ENCODE measurements at regions not wholly inside any gene's neighbourhood (a gene's known extent, or its start where the extent isn't known, plus 50 kb on each side); places are given as distances from the start of the nearest gene placed in this dataset.

- Mint-ChIP-seq H3K27me3 (no peaks in the 10 kb centered on the region), H3K4me1 (no peaks in the 10 kb centered on the region), H3K36me3 (no peaks in the 10 kb centered on the region), H3K27ac (no peak overlapping the region), H3K9me3 (peaks cover 0 to 4% (median 0%) of the 10 kb centered on the region in 7 donors), H3K4me3 (no peak overlapping the region)
- H3K9me3 ChIP-seq (ENCODE audit: control insufficient read depth in 2 of 2, low read length in 2 of 2), result no peaks in the 10 kb centered on the region
- no peaks in the 10 kb centered on the region for H3K36me3 ChIP-seq (ENCODE audit: control insufficient read depth, insufficient read depth, low read length)
- ATAC-seq (ENCODE audit: low read depth in 2 of 2), result no peak
- no peak for DNase-seq
- no peaks in the 10 kb centered on the region for H3K4me1 ChIP-seq (ENCODE audit: control insufficient read depth, insufficient read depth, low read length, poor library complexity, severe bottlenecking)
- no peaks in the 10 kb centered on the region for H3K27me3 ChIP-seq (ENCODE audit: control insufficient read depth, insufficient read depth, low read length)
- H3K4me3 ChIP-seq (ENCODE audit: low read depth, low read length), result no peak overlapping the region
- H3K27ac ChIP-seq (ENCODE audit: insufficient read depth, low read length, poor library complexity, severe bottlenecking), result no peak overlapping the region
Observed at GRCh38 chr1:68366572-68366971, 83.2 kb downstream of the RPE65 start.

GRCh38 chr1:68365709-68366382 is 83.9 kb downstream of the RPE65 start:
- ATAC-seq (ENCODE audit: low read depth in 2 of 2) (no peak), DNase-seq (no peak)
- Histone ChIP-seq H3K36me3 (ENCODE audit: control insufficient read depth, insufficient read depth, low read length) (no peaks in the 10 kb centered on the region), H3K27me3 (ENCODE audit: control insufficient read depth, insufficient read depth, low read length) (no peaks in the 10 kb centered on the region), H3K9me3 (ENCODE audit: control insufficient read depth in 2 of 2, low read length in 2 of 2) (no peaks in the 10 kb centered on the region), H3K27ac (ENCODE audit: insufficient read depth, low read length, poor library complexity, severe bottlenecking) (no peak overlapping the region), H3K4me1 (ENCODE audit: control insufficient read depth, insufficient read depth, low read length, poor library complexity, severe bottlenecking) (no peaks in the 10 kb centered on the region), H3K4me3 (ENCODE audit: low read depth, low read length) (no peak overlapping the region)
- Mint-ChIP-seq H3K36me3 (no peaks in the 10 kb centered on the region), H3K4me3 (no peak overlapping the region), H3K27me3 (no peaks in the 10 kb centered on the region), H3K9me3 (peaks cover 0 to 2% (median 0%) of the 10 kb centered on the region in 7 donors), H3K27ac (no peak overlapping the region), H3K4me1 (no peaks in the 10 kb centered on the region)

GRCh38 chr1:68363339-68363738 is 86.4 kb downstream of the RPE65 start:
- H3K27ac Mint-ChIP-seq, result no peak overlapping the region

GRCh38 chr1:68361346-68361910 is 88.3 kb downstream of the RPE65 start:
- Histone ChIP-seq H3K9me3 (ENCODE audit: control insufficient read depth in 2 of 2, low read length in 2 of 2) (no peaks in the 10 kb centered on the region), H3K4me1 (ENCODE audit: control insufficient read depth, insufficient read depth, low read length, poor library complexity, severe bottlenecking) (no peaks in the 10 kb centered on the region), H3K27ac (ENCODE audit: insufficient read depth, low read length, poor library complexity, severe bottlenecking) (no peak overlapping the region), H3K27me3 (ENCODE audit: control insufficient read depth, insufficient read depth, low read length) (no peaks in the 10 kb centered on the region), H3K4me3 (ENCODE audit: low read depth, low read length) (no peak overlapping the region), H3K36me3 (ENCODE audit: control insufficient read depth, insufficient read depth, low read length) (no peaks in the 10 kb centered on the region)
- Mint-ChIP-seq H3K4me3 (no peak overlapping the region), H3K4me1 (no peaks in the 10 kb centered on the region), H3K9me3 (peaks cover 0 to 4% (median 1%) of the 10 kb centered on the region in 7 donors), H3K36me3 (no peaks in the 10 kb centered on the region), H3K27me3 (no peaks in the 10 kb centered on the region), H3K27ac (peak overlapping the region in 1 of 3 donors; percentile 32)
- DNase-seq (no peak), ATAC-seq (ENCODE audit: low read depth in 2 of 2) (no peak)

More at GRCh38 chr1:68363339-68363738, 86.4 kb downstream of the RPE65 start:
- Mint-ChIP-seq H3K27me3 (no peaks in the 10 kb centered on the region), H3K4me3 (no peak overlapping the region), H3K4me1 (no peaks in the 10 kb centered on the region), H3K36me3 (no peaks in the 10 kb centered on the region), H3K9me3 (peaks cover 0 to 4% (median 0%) of the 10 kb centered on the region in 7 donors)
- DNase-seq (no peak), ATAC-seq (ENCODE audit: low read depth in 2 of 2) (no peak)
- H3K4me3 ChIP-seq (ENCODE audit: low read depth, low read length), result no peak overlapping the region
- H3K27me3 ChIP-seq (ENCODE audit: control insufficient read depth, insufficient read depth, low read length), result no peaks in the 10 kb centered on the region
- H3K4me1 ChIP-seq (ENCODE audit: control insufficient read depth, insufficient read depth, low read length, poor library complexity, severe bottlenecking), result no peaks in the 10 kb centered on the region
- H3K27ac ChIP-seq (ENCODE audit: insufficient read depth, low read length, poor library complexity, severe bottlenecking), result no peak overlapping the region
- no peaks in the 10 kb centered on the region for H3K9me3 ChIP-seq (ENCODE audit: control insufficient read depth in 2 of 2, low read length in 2 of 2)
- no peaks in the 10 kb centered on the region for H3K36me3 ChIP-seq (ENCODE audit: control insufficient read depth, insufficient read depth, low read length)

GRCh38 chr1:68359045-68359444 is 90.7 kb downstream of the RPE65 start:
- H3K27me3 ChIP-seq (ENCODE audit: control insufficient read depth, insufficient read depth, low read length), result no peaks in the 10 kb centered on the region
- H3K4me3 ChIP-seq (ENCODE audit: low read depth, low read length), result no peak overlapping the region
- H3K27ac ChIP-seq (ENCODE audit: insufficient read depth, low read length, poor library complexity, severe bottlenecking), result no peak overlapping the region
- no peaks in the 10 kb centered on the region for H3K36me3 ChIP-seq (ENCODE audit: control insufficient read depth, insufficient read depth, low read length)
- H3K9me3 Mint-ChIP-seq, result peaks cover 0 to 4% (median 1%) of the 10 kb centered on the region in 7 donors
- no peaks in the 10 kb centered on the region for H3K4me1 Mint-ChIP-seq
- H3K4me3 Mint-ChIP-seq, result no peak overlapping the region
- H3K27ac Mint-ChIP-seq, result no peak overlapping the region
- H3K36me3 Mint-ChIP-seq, result no peaks in the 10 kb centered on the region
- H3K27me3 Mint-ChIP-seq, result no peaks in the 10 kb centered on the region
- DNase-seq (no peak), ATAC-seq (ENCODE audit: low read depth in 2 of 2) (no peak)
- no peaks in the 10 kb centered on the region for H3K9me3 ChIP-seq (ENCODE audit: control insufficient read depth in 2 of 2, low read length in 2 of 2)
- no peaks in the 10 kb centered on the region for H3K4me1 ChIP-seq (ENCODE audit: control insufficient read depth, insufficient read depth, low read length, poor library complexity, severe bottlenecking)

- no peaks in the 10 kb centered on the region for H3K4me1 ChIP-seq (ENCODE audit: control insufficient read depth, insufficient read depth, low read length, poor library complexity, severe bottlenecking)
- no peaks in the 10 kb centered on the region for H3K9me3 ChIP-seq (ENCODE audit: control insufficient read depth in 2 of 2, low read length in 2 of 2)
- no peaks in the 10 kb centered on the region for H3K27me3 ChIP-seq (ENCODE audit: control insufficient read depth, insufficient read depth, low read length)
- H3K27ac Mint-ChIP-seq, result no peak overlapping the region
- no peaks in the 10 kb centered on the region for H3K4me1 Mint-ChIP-seq
- no peak overlapping the region for H3K4me3 Mint-ChIP-seq
- DNase-seq (no peak), ATAC-seq (ENCODE audit: low read depth in 2 of 2) (no peak)
- no peaks in the 10 kb centered on the region for H3K27me3 Mint-ChIP-seq
- no peak overlapping the region for H3K4me3 ChIP-seq (ENCODE audit: low read depth, low read length)
- no peak overlapping the region for H3K27ac ChIP-seq (ENCODE audit: insufficient read depth, low read length, poor library complexity, severe bottlenecking)
- no peaks in the 10 kb centered on the region for H3K36me3 Mint-ChIP-seq
- peaks cover 0 to 2% (median 1%) of the 10 kb centered on the region in 7 donors for H3K9me3 Mint-ChIP-seq
- H3K36me3 ChIP-seq (ENCODE audit: control insufficient read depth, insufficient read depth, low read length), result no peaks in the 10 kb centered on the region
Observed at GRCh38 chr1:68358439-68358838, 91.3 kb downstream of the RPE65 start.

- Mint-ChIP-seq H3K27me3 (no peaks in the 10 kb centered on the region), H3K36me3 (no peaks in the 10 kb centered on the region), H3K4me1 (no peaks in the 10 kb centered on the region), H3K9me3 (peaks cover 0 to 2% (median 1%) of the 10 kb centered on the region in 7 donors), H3K27ac (no peak overlapping the region), H3K4me3 (no peak overlapping the region)
- no peaks in the 10 kb centered on the region for H3K4me1 ChIP-seq (ENCODE audit: control insufficient read depth, insufficient read depth, low read length, poor library complexity, severe bottlenecking)
- no peak overlapping the region for H3K4me3 ChIP-seq (ENCODE audit: low read depth, low read length)
- H3K27ac ChIP-seq (ENCODE audit: insufficient read depth, low read length, poor library complexity, severe bottlenecking), result no peak overlapping the region
- H3K36me3 ChIP-seq (ENCODE audit: control insufficient read depth, insufficient read depth, low read length), result no peaks in the 10 kb centered on the region
- no peaks in the 10 kb centered on the region for H3K27me3 ChIP-seq (ENCODE audit: control insufficient read depth, insufficient read depth, low read length)
- H3K9me3 ChIP-seq (ENCODE audit: control insufficient read depth in 2 of 2, low read length in 2 of 2), result no peaks in the 10 kb centered on the region
- no peak for ATAC-seq (ENCODE audit: low read depth in 2 of 2)
- DNase-seq, result no peak
Observed at GRCh38 chr1:68355614-68356013, 94.1 kb downstream of the RPE65 start.

- no peak overlapping the region for H3K27ac Mint-ChIP-seq
Observed at GRCh38 chr1:68352202-68352601, 97.6 kb downstream of the RPE65 start.

More at GRCh38 chr1:68352202-68352601, 97.6 kb downstream of the RPE65 start:
- Mint-ChIP-seq H3K36me3 (no peaks in the 10 kb centered on the region), H3K4me1 (no peaks in the 10 kb centered on the region), H3K27me3 (no peaks in the 10 kb centered on the region), H3K9me3 (peaks cover 0 to 2% (median 0%) of the 10 kb centered on the region in 7 donors), H3K4me3 (no peak overlapping the region)
- no peak for ATAC-seq (ENCODE audit: low read depth in 2 of 2)
- no peaks in the 10 kb centered on the region for H3K9me3 ChIP-seq (ENCODE audit: control insufficient read depth in 2 of 2, low read length in 2 of 2)
- H3K4me1 ChIP-seq (ENCODE audit: control insufficient read depth, insufficient read depth, low read length, poor library complexity, severe bottlenecking), result no peaks in the 10 kb centered on the region
- H3K27me3 ChIP-seq (ENCODE audit: control insufficient read depth, insufficient read depth, low read length), result no peaks in the 10 kb centered on the region
- H3K4me3 ChIP-seq (ENCODE audit: low read depth, low read length), result no peak overlapping the region
- no peak overlapping the region for H3K27ac ChIP-seq (ENCODE audit: insufficient read depth, low read length, poor library complexity, severe bottlenecking)
- DNase-seq, result no peak
- H3K36me3 ChIP-seq (ENCODE audit: control insufficient read depth, insufficient read depth, low read length), result no peaks in the 10 kb centered on the region
